HG03196 (cell line): ENCODE measurements at regions not wholly inside any gene's neighbourhood (a gene's known extent, or its start where the extent isn't known, plus 50 kb on each side); places are given as distances from the start of the nearest gene placed in this dataset.
"Not testable (repeated sequence)": the region's sequence is repeated elsewhere in the genome, so short reads cannot be mapped to it uniquely, and the experiment has no call there.

ENCODE experiments used
- ATAC-seq: cut with Tn5 transposase; IDR thresholded peaks from one replicate; pipeline ENCODE4 v1.9.1; 2021; ENCODE audit not compliant: unreplicated experiment

DNA sequence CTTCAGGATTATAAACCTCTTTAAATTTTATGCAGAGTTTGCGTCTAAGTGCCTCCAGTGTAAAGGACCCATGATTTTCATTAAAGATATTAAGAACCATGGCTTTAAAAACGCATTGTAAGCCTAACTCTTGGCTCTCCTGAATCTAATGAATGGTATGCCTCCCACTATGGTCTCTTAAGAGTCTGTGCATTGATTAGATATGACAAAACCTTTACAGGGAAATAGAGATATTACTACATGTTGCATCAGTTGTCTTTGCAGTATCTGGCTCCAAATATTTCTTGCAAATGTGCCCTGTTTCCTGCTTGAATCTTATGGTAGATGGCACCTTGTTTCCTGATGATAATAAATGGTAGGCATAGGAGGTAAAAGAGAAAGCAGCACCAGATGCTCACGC is 189.3 kb upstream of the FSHR start:
- no peak for ATAC-seq

DNA sequence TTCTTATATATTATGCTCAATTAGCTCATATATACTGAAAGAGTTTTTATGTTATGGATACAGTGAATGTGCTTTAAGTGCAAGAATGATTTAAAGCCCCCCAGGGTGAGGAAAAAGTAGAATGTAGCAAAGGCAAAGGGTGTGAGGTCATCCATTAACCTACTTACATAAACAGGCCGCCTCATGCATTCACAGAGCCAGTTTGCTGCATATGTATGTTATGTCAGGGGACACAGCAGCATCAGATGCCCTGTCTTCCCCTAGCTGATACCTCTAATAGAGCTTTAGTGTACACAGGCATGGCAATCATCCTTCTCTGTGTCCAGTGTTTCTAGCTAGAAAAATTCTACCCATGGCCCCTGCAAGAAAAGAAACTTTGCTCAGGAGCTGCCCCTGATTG is 187.8 kb upstream of the FSHR start:
- ATAC-seq: no peak

GRCh38 chr2:49335546-49335945 is 181.2 kb upstream of the FSHR start:
- ATAC-seq: no peak

DNA sequence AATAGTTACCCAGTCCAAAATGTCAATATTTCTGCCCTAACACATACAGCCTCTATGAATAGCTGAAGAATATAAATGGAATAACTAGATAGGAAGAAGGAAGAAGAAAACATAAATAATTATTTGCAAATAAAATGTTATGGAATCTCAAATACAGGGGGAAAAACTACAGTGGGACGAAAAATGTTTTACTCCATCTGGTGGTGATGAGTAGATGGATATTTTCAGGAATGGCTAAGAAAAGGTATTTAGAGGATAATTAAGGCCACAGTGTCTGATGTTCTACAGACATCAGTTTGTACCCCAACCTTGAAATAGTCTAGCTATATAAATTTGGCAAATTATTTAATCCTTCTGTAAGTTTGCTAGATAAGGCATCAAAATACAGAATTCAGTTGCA is 178.1 kb upstream of the FSHR start:
- ATAC-seq: no peak

DNA sequence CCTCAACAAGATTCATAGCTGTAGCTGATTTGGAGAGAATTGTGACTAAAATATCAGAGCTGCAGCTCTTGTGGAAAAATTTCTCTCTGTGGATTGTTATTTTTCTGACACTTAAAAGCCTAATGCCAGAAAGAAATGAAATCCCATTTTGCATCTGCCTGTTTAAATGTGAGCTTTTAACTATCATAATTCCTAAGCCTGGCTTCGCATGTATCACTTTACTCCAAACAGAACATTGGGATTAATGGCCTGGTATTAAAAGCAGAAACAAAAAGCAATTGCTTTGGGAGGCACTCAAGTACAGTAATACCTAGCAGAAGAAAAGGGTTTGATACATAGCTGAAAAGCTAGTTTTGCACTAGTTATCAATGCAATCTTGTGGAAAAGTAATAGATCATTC is 164.2 kb upstream of the FSHR start:
- no peak for ATAC-seq

- ATAC-seq: no peak
Observed at GRCh38 chr2:49309461-49309860, 155.1 kb upstream of the FSHR start.

GRCh38 chr2:49306925-49307324 is 152.6 kb upstream of the FSHR start:
- ATAC-seq: no peak

- ATAC-seq: not testable (repeated sequence)
Observed at GRCh38 chr2:49298693-49299092, 144.4 kb upstream of the FSHR start.

DNA sequence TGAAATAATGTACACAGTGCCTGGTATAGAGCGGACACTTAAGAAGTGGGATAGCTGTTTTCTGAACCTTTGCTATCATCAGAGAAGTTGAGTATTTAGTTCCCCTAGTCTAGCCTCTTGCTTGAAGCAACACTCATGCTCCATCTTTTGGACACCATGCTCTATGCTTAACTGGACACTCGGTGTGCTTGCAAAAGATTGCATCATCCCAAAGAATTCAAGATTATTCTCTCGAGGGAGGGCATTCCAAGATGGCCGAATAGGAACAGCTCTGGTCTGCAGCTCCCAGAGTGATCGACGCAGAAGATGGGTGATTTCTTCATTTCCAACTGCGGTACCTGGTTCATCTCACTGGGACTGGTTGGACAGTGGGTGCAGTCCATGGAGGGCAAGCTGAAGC is 143.9 kb upstream of the FSHR start:
- no peak for ATAC-seq

GRCh38 chr2:49296107-49296867 is 142.0 kb upstream of the FSHR start:
- ATAC-seq: no peak

DNA sequence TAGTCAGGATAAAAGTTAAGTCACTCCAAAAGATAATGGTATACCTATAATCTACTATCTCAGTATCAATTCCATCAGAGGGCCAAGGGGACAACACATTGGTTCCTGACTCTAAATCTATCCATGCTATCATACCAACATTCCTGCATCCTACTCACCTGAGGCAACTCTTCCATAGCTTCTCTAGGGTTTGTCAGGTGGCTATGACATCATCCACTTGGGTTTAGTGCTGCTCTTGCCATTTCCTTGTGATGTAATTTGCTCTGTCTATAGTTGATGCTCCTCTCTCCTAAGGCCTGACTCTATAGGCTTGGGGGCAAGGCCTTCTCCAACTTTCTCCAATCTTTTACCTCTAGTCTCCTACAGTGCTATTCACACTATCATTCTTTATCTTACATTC is 139.9 kb upstream of the FSHR start:
- ATAC-seq: no peak

- ATAC-seq: no peak
Observed at GRCh38 chr2:49291619-49292018, 137.3 kb upstream of the FSHR start.

DNA sequence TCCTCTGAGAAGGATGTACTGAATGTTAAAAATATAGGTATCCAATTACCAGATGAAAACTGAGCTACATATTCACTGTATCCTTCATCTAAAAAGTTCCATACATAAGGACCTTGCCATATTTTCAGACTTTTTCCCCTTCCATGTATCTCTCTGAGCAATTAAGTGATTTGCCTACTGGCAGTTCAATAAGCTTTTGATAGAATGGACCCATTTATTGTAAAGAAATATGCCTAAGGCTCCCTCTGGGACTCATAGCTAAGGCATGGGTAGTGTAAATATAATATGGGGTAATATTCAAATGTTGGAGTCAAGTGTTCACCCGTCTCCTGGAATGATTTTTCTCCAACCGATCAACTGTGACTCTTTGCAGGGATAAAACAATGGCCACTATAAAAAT is 135.4 kb upstream of the FSHR start:
- no peak for ATAC-seq

DNA sequence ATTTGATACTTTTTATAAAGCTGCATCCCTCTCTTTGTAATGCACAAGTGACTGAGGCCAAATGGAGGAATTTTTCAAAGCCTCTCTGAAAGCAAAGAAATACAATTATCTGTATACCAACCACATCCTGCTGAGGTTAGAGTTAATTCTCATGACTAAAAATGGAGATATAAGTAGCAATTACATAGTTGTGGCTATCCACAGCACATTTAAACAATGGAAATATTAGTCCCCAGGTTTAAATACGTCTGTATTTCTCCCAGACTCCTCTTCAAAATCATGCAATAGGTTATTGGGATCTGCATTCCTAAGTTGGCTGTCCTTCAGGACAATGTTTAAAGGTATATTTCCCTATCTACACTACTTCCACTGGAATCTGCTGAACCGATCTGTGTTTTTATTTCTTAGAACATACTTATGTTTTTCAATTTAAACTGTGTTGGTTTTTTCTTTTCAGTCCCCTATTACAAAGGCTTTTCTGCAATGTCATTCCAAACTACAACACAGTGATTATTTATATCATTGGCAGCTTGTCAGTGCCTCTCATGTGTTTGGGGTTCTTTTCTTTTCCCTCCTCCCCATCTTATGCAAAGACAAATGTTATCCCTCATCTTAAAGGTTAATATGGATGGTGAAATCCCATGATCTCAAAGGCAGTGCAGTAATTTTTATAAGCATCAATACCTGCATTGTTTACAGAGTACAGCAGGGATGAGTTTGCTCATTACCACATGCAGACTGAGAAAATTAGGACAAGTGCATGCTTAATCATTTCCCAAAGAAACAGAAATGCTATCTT is 134.8 kb upstream of the FSHR start:
- no peak for ATAC-seq

- ATAC-seq: no peak
Observed at GRCh38 chr2:49288113-49288705, 133.9 kb upstream of the FSHR start.

DNA sequence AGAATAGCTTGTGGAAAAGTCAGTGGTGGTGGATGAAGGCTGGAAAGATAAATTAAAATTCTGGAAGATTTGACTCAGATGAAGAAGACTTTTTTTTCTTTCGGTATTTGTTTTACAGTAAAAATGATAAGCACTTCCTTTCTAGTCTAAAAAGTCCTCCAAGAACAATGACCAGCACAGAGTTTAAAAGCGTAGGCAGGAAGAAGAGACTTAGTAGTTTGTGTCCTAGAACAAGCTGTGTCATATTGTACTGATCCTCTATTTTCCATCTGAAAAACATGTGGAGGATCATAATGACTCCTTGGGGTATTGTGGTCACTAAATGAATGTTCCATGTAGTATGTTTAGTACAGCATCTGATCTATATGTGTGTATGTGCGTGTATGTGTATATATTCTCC is 132.4 kb upstream of the FSHR start:
- no peak for ATAC-seq

GRCh38 chr2:49286045-49286444 is 131.7 kb upstream of the FSHR start:
- no peak for ATAC-seq

DNA sequence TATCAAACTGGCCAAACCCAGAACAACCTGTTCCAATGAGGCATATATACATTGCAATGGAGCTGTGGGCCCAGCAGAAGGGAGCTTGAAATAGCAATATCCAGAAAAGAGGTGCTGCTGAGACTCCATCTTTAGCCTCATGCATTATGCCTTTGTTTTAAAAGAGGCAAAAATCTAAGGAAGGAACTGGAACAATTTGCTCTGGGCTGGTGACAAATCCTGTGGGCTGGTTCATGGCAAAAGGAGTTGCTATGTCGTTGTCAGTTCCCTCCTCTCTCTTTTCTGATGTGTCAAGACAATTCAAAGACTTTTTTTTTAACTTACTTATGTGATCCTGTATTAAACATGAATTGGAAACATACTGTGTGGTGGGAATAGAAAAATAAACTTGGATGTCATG is 124.2 kb upstream of the FSHR start:
- ATAC-seq: no peak

- ATAC-seq: no peak
Observed at GRCh38 chr2:49278141-49278540, 123.8 kb upstream of the FSHR start.

DNA sequence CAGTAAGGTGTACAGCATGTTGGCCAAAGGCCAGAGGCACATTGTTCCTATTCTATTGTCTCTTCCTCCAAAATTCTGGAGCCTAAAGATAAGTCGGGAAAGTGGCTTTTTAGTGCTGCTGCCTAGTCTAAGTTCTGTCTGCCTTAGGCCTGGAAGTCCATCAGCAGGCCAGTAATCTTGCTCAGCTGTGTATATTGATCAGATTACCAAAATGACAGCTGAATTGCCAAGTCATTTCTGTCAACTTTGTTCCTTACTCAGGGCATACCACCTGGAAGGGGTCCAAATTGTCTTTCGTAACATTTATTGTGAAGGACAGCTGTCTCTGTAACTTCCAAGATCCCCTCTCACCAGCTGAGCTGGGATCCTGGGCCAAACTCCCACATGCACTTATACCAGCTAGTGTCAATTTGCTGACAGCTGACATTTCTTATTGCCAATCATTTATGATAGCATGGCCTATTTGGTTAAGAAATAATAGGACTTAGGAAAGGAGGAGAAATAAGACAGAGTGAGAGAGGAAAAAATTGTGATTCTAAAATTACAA is 116.8 kb upstream of the FSHR start:
- no peak for ATAC-seq

DNA sequence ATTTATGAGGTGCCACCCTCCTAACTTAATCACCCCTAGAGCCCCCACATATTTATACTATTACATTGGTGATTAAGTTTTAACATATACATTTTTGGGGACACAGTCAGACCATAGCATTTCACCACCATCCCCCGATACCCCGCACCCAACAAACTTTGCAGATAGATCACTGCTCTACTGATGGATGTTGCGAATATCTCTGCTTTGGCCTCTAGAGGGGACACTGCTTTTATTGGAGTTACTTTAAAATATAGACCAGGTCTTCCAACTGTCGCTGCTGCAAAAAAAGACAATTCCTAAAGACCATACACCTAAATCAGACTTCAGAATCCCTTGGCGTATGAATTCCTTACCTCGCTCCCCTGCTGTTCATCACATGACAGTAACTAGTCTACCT is 115.8 kb upstream of the FSHR start:
- ATAC-seq: no peak

DNA sequence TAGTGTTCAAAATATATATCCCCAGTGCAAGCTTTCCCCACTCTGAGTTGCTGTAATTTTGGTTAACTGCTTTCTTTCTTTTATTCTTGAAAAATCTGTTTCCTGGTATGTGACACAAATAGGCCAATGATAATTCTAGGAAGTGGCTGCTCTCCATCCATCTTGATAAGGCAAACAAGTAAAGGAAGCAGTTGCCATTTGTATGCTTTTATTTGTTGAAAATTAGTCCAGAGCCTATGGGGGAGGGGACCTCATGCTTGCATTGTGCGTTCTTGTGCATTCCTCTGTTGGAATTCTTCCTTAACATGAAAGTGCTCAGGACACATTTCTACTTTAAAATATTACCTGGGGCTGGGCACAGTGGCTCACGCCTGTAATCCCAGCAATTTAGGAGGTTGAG is 111.2 kb upstream of the FSHR start:
- no peak for ATAC-seq
